HEK293 (cell line): ENCODE measurements at regions not wholly inside any gene's neighbourhood (a gene's known extent, or its start where the extent isn't known, plus 50 kb on each side); places are given as distances from the start of the nearest gene placed in this dataset.

ENCODE experiments used
- CTCF ChIA-PET: fragments of 350-600 bp; formaldehyde crosslinking; extraction: SDS; loops from one replicate; lab custom pipeline; 2021; ENCODE audit warnings: antibody characterized with exemption; lab: Yijun Ruan, JAX
- POLR2A ChIA-PET: fragments of 300-600 bp; formaldehyde crosslinking; extraction: SDS; loops from one replicate; lab custom pipeline; 2020; ENCODE audit warnings: antibody characterized with exemption, inconsistent platforms; lab: Yijun Ruan, JAX
- H3K27ac ChIP-seq: fragments of 200-500 bp; sonication (Bioruptor generic); 2 replicates; pipeline ENCODE4 v1.5.1; 2014; ENCODE audit warnings: low read depth, low read length, control low read depth, inconsistent platforms; ENCODE audit errors: extremely low read depth
- H3K36me3 ChIP-seq, 2 experiments: fragments of 200-500 bp in 1 of 2; sonication (Bioruptor generic) in 1 of 2; 1 replicate in 1 of 2; 2 replicates in 1 of 2; pipeline ENCODE4 v1.5.1; 2014 to 2017; ENCODE audit warnings: inconsistent platforms in 2 of 2, low read length in 2 of 2; ENCODE audit not compliant: control insufficient read depth in 2 of 2, insufficient read depth in 1 of 2
- H3K4me1 ChIP-seq: fragments of 200-500 bp; sonication (Bioruptor generic); 2 replicates; pipeline ENCODE4 v1.5.1; 2014; ENCODE audit warnings: mild to moderate bottlenecking, low read length, inconsistent platforms; ENCODE audit not compliant: control insufficient read depth, insufficient read depth
- H3K4me3 ChIP-seq: 2 replicates; pipeline ENCODE4 v1.5.1; 2011; ENCODE audit warnings: low read depth, mild to moderate bottlenecking, control low read depth, low read length, moderate library complexity
- H3K9me3 ChIP-seq: fragments of 200-500 bp; sonication (Bioruptor generic); 2 replicates; pipeline ENCODE4 v1.5.1; 2014; ENCODE audit warnings: low read depth, low read length, inconsistent platforms; ENCODE audit not compliant: control insufficient read depth, insufficient read depth
- EGR2 ChIP-seq: fragments of 450-650 bp; formaldehyde crosslinking; IDR thresholded peaks from 2 replicates; pipeline ENCODE4 v1.5.1; 2016; ENCODE audit warnings: low read depth, missing biosample characterization, missing genetic modification characterization
- GLI2 ChIP-seq: fragments of 450-650 bp; formaldehyde crosslinking; IDR thresholded peaks from 2 replicates; pipeline ENCODE4; 2017; ENCODE audit warnings: missing biosample characterization, missing genetic modification characterization, low read depth, borderline replicate concordance
- KLF17 ChIP-seq: fragments of 450-650 bp; formaldehyde crosslinking; IDR thresholded peaks from 2 replicates; pipeline ENCODE4 v1.5.1; 2016; ENCODE audit warnings: missing biosample characterization, missing genetic modification characterization
- KLF8 ChIP-seq: fragments of 450-650 bp; formaldehyde crosslinking; IDR thresholded peaks from 2 replicates; pipeline ENCODE4 v1.5.1; 2016; ENCODE audit warnings: missing biosample characterization, missing genetic modification characterization
- MYNN ChIP-seq: fragments of 450-650 bp; formaldehyde crosslinking; IDR thresholded peaks from 2 replicates; pipeline ENCODE4 v1.5.1; 2016; ENCODE audit warnings: missing biosample characterization, missing genetic modification characterization, borderline replicate concordance
- YY1 ChIP-seq: fragments of 450-650 bp; formaldehyde crosslinking; IDR thresholded peaks from 2 replicates; pipeline ENCODE4 v1.5.1; 2018; ENCODE audit warnings: missing biosample characterization, missing genetic modification characterization
- YY2 ChIP-seq: fragments of 450-650 bp; formaldehyde crosslinking; IDR thresholded peaks from 2 replicates; pipeline ENCODE4 v1.5.1; 2016; ENCODE audit warnings: missing biosample characterization, missing genetic modification characterization
- ZBTB44 ChIP-seq: fragments of 450-650 bp; IDR thresholded peaks from 2 replicates; pipeline ENCODE4 v1.5.1; 2018; ENCODE audit warnings: missing biosample characterization, mild to moderate bottlenecking, missing genetic modification characterization
- ZFP41 ChIP-seq: fragments of 450-650 bp; formaldehyde crosslinking; IDR thresholded peaks from 2 replicates; pipeline ENCODE4 v1.5.1; 2016; ENCODE audit warnings: missing biosample characterization, missing genetic modification characterization, borderline replicate concordance
- ZNF132 ChIP-seq: fragments of 450-650 bp; formaldehyde crosslinking; IDR thresholded peaks from 2 replicates; pipeline ENCODE4 v1.5.1; 2017; ENCODE audit warnings: missing biosample characterization, missing genetic modification characterization, borderline replicate concordance
- ZNF184 ChIP-seq: fragments of 450-650 bp; IDR thresholded peaks from 2 replicates; pipeline ENCODE4 v1.5.1; 2018; ENCODE audit warnings: missing biosample characterization, mild to moderate bottlenecking, missing genetic modification characterization
- ZNF280D ChIP-seq: fragments of 450-650 bp; formaldehyde crosslinking; IDR thresholded peaks from 2 replicates; pipeline ENCODE4 v1.5.1; 2016; ENCODE audit warnings: missing biosample characterization, missing genetic modification characterization
- ZNF311 ChIP-seq: fragments of 450-650 bp; formaldehyde crosslinking; IDR thresholded peaks from 2 replicates; pipeline ENCODE4 v1.5.1; 2017; ENCODE audit warnings: missing biosample characterization, missing genetic modification characterization, borderline replicate concordance
- ZNF514 ChIP-seq: fragments of 450-650 bp; formaldehyde crosslinking; IDR thresholded peaks from 2 replicates; pipeline ENCODE4 v1.5.1; 2016; ENCODE audit warnings: missing biosample characterization, missing genetic modification characterization
- ZNF600 ChIP-seq: fragments of 450-650 bp; formaldehyde crosslinking; IDR thresholded peaks from 2 replicates; pipeline ENCODE4 v1.5.1; 2016; ENCODE audit warnings: missing biosample characterization, missing genetic modification characterization
- ZNF645 ChIP-seq: fragments of 450-650 bp; formaldehyde crosslinking; IDR thresholded peaks from 2 replicates; pipeline ENCODE4; 2016; ENCODE audit warnings: missing biosample characterization, missing genetic modification characterization
- ZNF843 ChIP-seq: fragments of 450-650 bp; formaldehyde crosslinking; IDR thresholded peaks from 2 replicates; pipeline ENCODE4 v1.5.1; 2016; ENCODE audit warnings: missing biosample characterization, missing genetic modification characterization
- ZSCAN16 ChIP-seq: fragments of 450-650 bp; formaldehyde crosslinking; IDR thresholded peaks from 2 replicates; pipeline ENCODE4 v1.5.1; 2016; ENCODE audit warnings: missing biosample characterization, missing genetic modification characterization

GRCh38 chr6:9978480-9978879 lies 436.4 kb downstream of the TFAP2A start:
- no peaks in the 10 kb centered on the region for H3K4me1 ChIP-seq
- ChIA-PET CTCF (no interaction called here), POLR2A (no interaction called here)
- H3K4me3 ChIP-seq: no peak overlapping the region
- H3K36me3 ChIP-seq: no peaks in the 10 kb centered on the region
- TF ChIP-seq ZNF184 (tag by site-specific recombination) (no peak), EGR2 (tag by site-specific recombination) (no peak), ZNF645 (tag by site-specific recombination) (no peak), ZNF280D (tag by site-specific recombination) (no peak), ZNF600 (tag by site-specific recombination) (no peak), ZNF514 (tag by site-specific recombination) (no peak), ZFP41 (tag by site-specific recombination) (no peak), ZBTB44 (no peak), ZNF132 (tag by site-specific recombination) (no peak), KLF17 (tag by site-specific recombination) (no peak)
- no peak overlapping the region for H3K27ac ChIP-seq
- no peaks in the 10 kb centered on the region for H3K9me3 ChIP-seq

- POLR2A ChIA-PET: no interaction called here
- Histone ChIP-seq H3K4me3 (no peak overlapping the region), H3K36me3 (no peaks in the 10 kb centered on the region), H3K4me1 (no peaks in the 10 kb centered on the region)
- TF ChIP-seq YY1 (tag by site-specific recombination) (no peak), ZSCAN16 (no peak), MYNN (tag by site-specific recombination) (no peak), YY2 (tag by site-specific recombination) (no peak), ZNF311 (no peak), GLI2 (tag by site-specific recombination) (no peak), ZNF843 (tag by site-specific recombination) (no peak), KLF8 (tag by site-specific recombination) (no peak)
- TF ChIP-seq, all 188 proteins: peak for 0
- Histone ChIP-seq H3K27ac (no peak overlapping the region), H3K9me3 (no peaks in the 10 kb centered on the region)
- CTCF ChIA-PET: no interaction called here
Observed at GRCh38 chr6:9977411-9977810, 437.5 kb downstream of the TFAP2A start.
